GM18520 (cell line): ENCODE measurements at regions not wholly inside any gene's neighbourhood (a gene's known extent, or its start where the extent isn't known, plus 50 kb on each side); places are given as distances from the start of the nearest gene placed in this dataset.
"Not testable (repeated sequence)": the region's sequence is repeated elsewhere in the genome, so short reads cannot be mapped to it uniquely, and the experiment has no call there.

ENCODE experiments used
- ATAC-seq: cut with Tn5 transposase; IDR thresholded peaks from one replicate; pipeline ENCODE4 v1.9.1; 2021; ENCODE audit not compliant: unreplicated experiment

- ATAC-seq, result no peak
These were observed 370.3 kb downstream of the DAD1 start for GRCh38 chr14:22218728-22219127.

DNA sequence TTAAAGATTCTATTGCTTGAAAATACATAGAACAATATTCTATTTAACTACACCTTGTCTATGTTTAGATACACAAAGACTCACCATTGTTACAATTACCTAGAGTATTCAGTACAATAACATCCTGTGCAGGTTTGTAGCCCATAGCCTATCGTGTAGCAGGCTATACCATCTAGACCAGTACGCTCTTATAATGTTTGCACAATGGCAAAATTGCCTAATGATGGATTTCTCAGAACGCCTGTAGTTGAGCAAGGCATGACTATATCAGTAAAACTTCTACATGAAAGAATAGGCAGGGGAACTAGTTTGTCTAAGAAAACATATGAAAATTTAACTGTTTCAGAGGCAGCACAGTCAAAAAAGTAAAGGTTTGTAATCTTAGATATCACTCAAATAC lies 375.9 kb downstream of the DAD1 start:
- ATAC-seq, result no peak

DNA sequence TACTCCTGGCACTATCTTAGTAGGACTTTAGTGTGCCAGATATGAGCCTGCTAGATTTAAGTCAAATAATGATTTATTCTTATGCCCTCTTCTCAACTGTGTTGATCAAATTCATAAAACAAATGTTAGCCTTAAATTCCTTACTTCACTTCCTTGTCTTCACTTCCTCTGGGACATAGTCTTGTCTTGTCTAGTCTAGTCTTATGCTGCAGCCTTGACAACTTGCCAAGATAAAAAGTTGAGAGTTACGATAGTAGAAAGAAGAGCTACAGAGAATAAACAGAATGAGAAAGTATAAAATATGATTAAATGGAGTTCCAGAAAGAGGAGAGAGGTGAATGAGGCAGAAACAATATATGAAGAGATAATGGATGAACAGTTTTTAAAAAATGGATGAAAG lies 378.1 kb downstream of the DAD1 start:
- ATAC-seq, result no peak

- no peak for ATAC-seq
These were observed 379.0 kb downstream of the DAD1 start for GRCh38 chr14:22210026-22210425.

- ATAC-seq, result no peak
These were observed 386.0 kb downstream of the DAD1 start for GRCh38 chr14:22203036-22203435.

DNA sequence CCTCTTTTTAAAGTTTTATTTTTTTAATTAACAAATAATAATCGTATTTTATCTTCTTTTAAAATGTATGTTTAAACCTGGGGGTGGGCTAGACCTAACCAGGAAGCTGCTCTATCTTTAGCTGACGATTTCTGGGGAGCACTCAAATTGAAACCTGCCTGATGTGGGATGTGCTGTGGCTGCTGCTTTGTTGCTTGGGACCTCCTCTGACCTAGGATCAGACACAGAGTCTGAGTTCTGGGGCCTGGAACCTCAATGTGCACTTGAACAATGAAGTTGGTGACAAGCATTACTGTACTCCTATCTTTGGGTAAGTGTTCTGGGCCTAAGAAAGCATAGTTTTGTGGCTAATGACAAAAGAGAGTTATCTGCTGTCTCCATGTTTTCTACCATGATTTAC lies 386.7 kb downstream of the DAD1 start:
- ATAC-seq, result no peak

- no peak for ATAC-seq
These were observed 387.9 kb downstream of the DAD1 start for GRCh38 chr14:22200977-22201605.

DNA sequence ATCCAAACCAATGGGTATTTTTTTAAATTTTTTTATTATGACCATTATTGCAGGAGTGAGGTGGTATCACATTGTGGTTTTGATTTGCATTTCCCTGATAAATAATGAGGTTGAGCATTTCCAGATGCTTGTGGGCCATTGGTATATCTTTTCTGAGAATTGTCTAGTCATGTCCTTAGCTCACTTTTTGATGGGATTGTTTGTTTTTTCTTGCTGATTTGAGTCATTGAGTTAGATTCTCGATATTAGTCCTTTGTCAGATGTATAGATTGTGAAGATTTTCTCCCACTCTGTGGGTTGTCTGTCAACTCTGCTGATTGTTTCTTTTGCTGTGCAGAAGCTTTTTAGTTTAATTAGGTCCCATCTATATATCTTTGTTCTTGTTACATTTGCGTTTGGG lies 388.9 kb downstream of the DAD1 start:
- ATAC-seq, result not testable (repeated sequence)

GRCh38 chr14:22194664-22195063 lies 394.4 kb downstream of the DAD1 start:
- no peak for ATAC-seq

DNA sequence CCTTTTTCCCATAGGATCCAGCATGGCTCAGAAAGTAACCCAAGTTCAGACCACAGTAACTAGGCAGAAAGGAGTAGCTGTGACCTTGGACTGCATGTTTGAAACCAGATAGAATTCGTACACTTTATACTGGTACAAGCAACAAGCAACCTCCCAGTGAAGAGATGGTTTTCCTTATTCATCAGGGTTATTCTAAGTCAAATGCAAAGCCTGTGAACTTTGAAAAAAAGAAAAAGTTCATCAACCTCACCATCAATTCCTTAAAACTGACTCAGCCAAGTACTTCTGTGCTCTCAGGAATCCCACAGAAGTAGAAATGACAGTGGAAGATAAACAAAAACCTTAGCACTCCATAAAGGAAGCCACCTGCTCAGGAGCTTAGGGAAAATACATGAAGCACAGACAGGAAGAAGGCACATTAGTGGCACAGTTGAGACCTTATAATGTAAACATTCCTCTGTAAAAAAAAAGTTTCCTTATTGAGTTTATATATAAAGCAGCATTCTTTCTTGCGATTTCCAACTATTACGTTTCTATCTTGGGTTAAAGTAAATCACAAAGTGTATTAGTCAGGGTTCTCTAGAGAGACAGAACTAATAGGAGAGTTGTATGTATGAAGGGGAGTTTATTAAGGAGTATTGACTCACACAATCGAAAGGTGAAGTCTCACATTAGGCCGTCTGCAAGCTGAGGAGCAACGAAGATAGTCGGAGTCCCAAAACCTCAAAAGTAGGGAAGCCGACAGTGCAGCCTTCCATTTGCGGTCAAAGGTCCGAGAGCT lies 398.4 kb downstream of the DAD1 start:
- no peak for ATAC-seq

- no peak for ATAC-seq
These were observed 399.1 kb downstream of the DAD1 start for GRCh38 chr14:22189881-22190280.

DNA sequence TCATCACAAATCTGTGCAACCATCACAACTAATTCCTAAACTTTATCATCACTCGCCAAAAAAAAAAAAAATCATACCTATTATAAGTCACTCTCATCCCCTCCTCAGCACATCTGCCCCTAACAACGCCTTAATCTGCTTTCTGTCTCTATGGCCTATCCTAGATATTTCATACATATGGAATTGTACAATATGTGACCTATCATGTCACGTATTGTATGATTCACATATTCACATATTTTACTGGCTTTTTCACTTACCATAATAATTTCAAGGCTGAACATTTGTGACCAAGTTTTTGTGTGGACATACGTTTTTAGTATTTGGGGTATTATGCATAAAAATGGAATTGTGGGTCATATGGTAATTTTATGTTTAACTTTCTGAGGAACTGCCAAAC lies 400.7 kb downstream of the DAD1 start:
- no peak for ATAC-seq

GRCh38 chr14:22185789-22186188 lies 403.2 kb downstream of the DAD1 start:
- ATAC-seq, result no peak

GRCh38 chr14:22185191-22185590 lies 403.8 kb downstream of the DAD1 start:
- ATAC-seq, result no peak

- ATAC-seq, result no peak
These were observed 404.2 kb downstream of the DAD1 start for GRCh38 chr14:22184830-22185168.

- no peak for ATAC-seq
These were observed 404.7 kb downstream of the DAD1 start for GRCh38 chr14:22184157-22184829.

GRCh38 chr14:22180045-22180444 lies 409.0 kb downstream of the DAD1 start:
- no peak for ATAC-seq

DNA sequence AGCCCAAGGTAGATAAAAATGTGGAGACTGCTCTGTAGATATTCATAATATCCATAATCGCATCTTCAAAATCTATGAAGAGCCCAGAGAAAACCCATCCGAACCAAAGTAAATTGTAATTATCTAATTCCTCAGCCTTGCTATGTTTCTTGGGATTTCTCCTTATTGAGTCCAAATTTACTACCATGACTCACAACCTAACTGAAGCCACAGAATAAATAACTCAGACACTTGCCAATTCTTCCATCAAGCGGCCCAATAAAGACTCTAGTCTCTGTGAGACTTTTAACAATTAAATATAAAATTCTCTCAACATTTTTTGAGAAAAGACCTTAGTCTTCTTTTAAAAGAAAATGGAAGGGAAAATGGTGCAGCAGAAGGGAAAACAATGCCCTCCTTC lies 409.8 kb downstream of the DAD1 start:
- no peak for ATAC-seq

DNA sequence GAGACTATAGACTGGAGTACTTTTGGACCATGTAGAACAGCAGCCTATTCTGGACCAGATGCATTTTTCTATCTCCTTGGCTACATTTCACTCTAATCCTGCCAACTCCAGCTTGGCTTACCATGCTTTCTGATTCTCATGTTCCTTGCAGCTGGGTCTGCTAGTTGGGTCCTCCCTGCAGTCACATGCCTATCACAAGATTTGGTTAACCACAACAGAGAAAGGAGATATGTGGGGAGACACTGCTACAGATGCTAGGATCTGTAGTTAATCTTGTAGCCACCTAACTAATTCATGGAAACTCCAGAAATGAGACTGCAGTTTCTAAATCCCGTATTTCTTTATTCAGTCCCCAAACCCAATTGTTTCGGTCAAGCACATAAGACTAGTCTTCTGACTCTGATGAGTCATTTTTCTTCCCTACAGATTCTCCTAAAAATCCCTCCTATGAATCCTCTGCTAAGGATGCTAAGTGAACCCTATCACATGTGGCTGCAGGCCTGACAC lies 410.6 kb downstream of the DAD1 start:
- no peak for ATAC-seq

GRCh38 chr14:22177870-22178269 lies 411.2 kb downstream of the DAD1 start:
- ATAC-seq, result no peak

DNA sequence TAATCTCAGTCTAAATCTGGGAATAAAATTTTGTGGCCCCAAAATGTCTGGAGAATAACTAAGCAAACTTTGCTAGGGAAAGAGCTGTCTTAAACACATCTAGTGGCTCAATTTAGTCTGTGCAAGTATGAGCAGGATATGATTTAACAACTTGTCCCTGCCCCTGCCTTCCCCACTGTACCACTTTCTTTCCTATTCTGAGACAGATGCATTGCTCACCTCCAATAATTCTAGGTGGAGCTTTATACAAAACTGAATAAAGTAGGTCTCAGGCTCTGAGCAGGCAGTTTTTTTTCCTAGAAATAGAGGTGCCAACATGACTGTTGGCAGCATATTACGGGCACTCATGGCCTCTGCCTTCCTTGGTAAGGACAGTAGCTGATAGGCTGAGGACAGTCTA lies 412.1 kb downstream of the DAD1 start:
- no peak for ATAC-seq

DNA sequence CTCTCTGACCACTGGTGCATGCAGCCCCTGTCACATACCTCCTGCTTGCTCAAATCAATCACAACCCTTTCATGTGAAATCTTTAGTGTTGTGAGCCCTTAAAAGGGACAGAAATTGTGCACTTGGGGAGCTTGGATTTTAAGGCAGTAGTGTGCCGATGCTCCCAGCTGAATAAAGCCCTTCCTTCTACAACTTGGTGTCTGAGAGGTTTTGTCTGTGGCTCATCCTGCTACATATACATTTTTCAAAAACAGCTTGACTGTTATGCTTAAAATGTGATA lies 413.8 kb downstream of the DAD1 start:
- ATAC-seq, result not testable (repeated sequence)
